Right lobe of liver (tissue), 6 donors: ENCODE measurements at regions not wholly inside any gene's neighbourhood (a gene's known extent, or its start where the extent isn't known, plus 50 kb on each side); places are given as distances from the start of the nearest gene placed in this dataset.
A peak's percentile ranks its signal among the peaks of the same experiment; 100 is the strongest.

ENCODE experiments used
- ATAC-seq, 4 donors: fragments of 200-7000 bp; cut with Tn5 transposase; one replicate each; pipeline ENCODE4 v1.9.1; 2020; ENCODE audit warnings: mild to moderate bottlenecking in 4 of 4, moderate library complexity in 4 of 4
- DNase-seq, 3 donors: peaks; one replicate each; pipeline ENCODE4 v3.0.0-alpha.2; 2020
- H3K27ac ChIP-seq, 3 donors: fragments of 200-600 bp; one replicate each; pipeline ENCODE4 v1.8.0; 2022
- H3K27me3 ChIP-seq, 2 donors: fragments of 200-600 bp; one replicate each; pipeline ENCODE4 v1.8.0; 2022
- H3K36me3 ChIP-seq, 4 donors: fragments of 200-600 bp; sonication (generic) in 1 of 4; one replicate each; pipeline versions ENCODE4 v1.5.1 to v1.8.0; 2017 to 2022; ENCODE audit warnings: control low read depth in 1 of 4
- H3K4me1 ChIP-seq, 4 donors: fragments of 200-600 bp; sonication (generic) in 1 of 4; one replicate each; pipeline versions ENCODE4 v1.5.1 to v1.8.0; 2017 to 2022; ENCODE audit warnings: control low read depth in 1 of 4
- H3K4me3 ChIP-seq, 3 donors: fragments of 200-600 bp; one replicate each; pipeline ENCODE4 v1.8.0; 2022
- H3K9me3 ChIP-seq, 4 donors: fragments of 200-600 bp; sonication (generic) in 1 of 4; one replicate each; pipeline versions ENCODE4 v1.5.1 to v1.8.0; 2017 to 2022; ENCODE audit warnings: control low read depth in 1 of 4
- CTCF ChIP-seq, 4 donors: fragments of 200-600 bp in 3 of 4; fragments of 450-650 bp in 1 of 4; IDR thresholded peaks; one replicate each; pipeline versions ENCODE4 v1.5.1 to v1.8.0; 2016 to 2022; ENCODE audit warnings: antibody characterized with exemption in 4 of 4, mild to moderate bottlenecking in 2 of 4
- POLR2A ChIP-seq: fragments of 450-650 bp; IDR thresholded peaks from one replicate; pipeline ENCODE4 v1.6.1; 2017; ENCODE audit warnings: antibody characterized with exemption, mild to moderate bottlenecking
- WGBS: methylation state at CpG from one replicate; pipeline ENCODE4 v1.1.6; 2018; ENCODE audit warnings: low coverage, low lambda C conversion rate; ENCODE audit not compliant: insufficient coverage; ENCODE audit errors: missing lambda C conversion rate; 5-methylcytosine and 5-hydroxymethylcytosine counted together
- intact Hi-C, 2 donors: fragments of 100-400 bp; cut with DNase I; formaldehyde crosslinking; loops; one replicate each; pipeline versions ENCODE4 v1.11.2 to v1.14.1; 2022
- donor health status: DM: no; HTN: yes; CAD: no.
- donor health status: DM: no; HTN: no; CAD: no.
- donor health status: DM: no; HTN: no; CAD: no.
- donor health status: DM: no; HTN: yes; CAD: no.
- donor health status: DM: no; HTN: yes; CAD: no.

DNA sequence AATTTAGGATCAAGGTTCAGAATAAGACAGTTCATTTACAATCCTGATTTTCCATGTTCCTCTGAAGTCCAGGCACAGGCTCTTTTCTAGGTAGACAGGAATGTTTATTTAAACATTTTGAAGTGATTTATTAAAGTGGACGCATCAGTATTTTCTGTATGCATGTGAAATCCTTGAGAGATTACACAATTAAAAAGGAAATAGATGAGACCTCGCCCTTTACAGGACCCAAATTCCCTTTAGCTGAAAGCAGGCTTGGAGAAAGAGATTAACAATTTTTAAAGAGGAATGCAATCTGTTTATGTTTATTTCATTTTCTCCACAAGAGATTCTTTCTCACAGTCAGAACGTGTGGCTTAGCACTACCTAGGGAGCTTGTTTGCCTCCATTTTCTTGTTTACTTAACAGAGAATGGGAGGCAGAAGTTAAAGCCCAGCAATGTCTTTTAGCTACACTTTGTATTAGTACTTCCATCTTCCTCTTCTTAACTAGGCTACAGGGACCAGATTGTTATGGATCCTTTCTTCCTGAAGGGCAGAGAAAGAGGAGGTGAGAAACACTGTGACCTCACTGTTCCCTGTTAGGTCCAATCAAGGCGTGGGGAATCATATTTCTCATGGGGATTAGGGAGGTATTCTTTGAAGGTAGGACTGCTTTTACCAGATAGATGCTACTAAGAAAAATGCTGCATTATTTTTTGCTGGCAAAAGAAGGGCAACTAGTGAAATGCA lies 416.0 kb downstream of the SH3GL2 start:
- WGBS = 25% methylated on average over 4 of the region's 4 CpGs
- no peaks in the 10 kb centered on the region for H3K36me3 ChIP-seq
- no peak for TF ChIP-seq CTCF (IDR thresholded peaks at IDR 0.05)
- no peak for TF ChIP-seq POLR2A
- H3K4me1 ChIP-seq = peaks cover 0 to 7% (median 0%) of the 10 kb centered on the region in 4 donors
- H3K4me3 ChIP-seq = no peak overlapping the region
- H3K27me3 ChIP-seq = no peaks in the 10 kb centered on the region
- no peak overlapping the region for H3K27ac ChIP-seq
- H3K9me3 ChIP-seq = no peaks in the 10 kb centered on the region
- intact Hi-C loops = no loop called here
- DNase-seq (no peak), ATAC-seq (peak in 2 of 4 donors; percentile 20 to 22)

DNA sequence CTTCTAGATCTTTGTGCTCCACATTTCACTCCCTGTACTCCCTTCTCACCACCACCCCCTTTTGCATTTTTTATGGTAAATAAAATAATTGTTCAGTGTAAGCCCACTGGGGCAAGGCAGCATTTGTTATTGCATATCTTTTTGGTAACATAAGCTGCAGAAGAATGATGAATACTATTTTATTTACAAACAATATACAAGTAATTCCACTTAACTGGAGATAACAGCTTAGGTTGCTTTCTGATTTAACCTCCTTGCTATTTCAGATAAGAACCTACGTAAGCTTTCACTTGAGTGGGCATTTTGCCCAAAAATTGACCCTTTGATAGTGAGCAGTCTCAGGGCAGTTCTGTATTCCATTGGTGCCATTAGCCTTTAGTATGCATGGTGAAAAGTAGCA lies 417.9 kb downstream of the SH3GL2 start:
- no peak for DNase-seq
- no peak for ATAC-seq
- H3K27me3 ChIP-seq = no peaks in the 10 kb centered on the region
- intact Hi-C loops = no loop called here
- no peaks in the 10 kb centered on the region for H3K36me3 ChIP-seq
- H3K4me3 ChIP-seq = no peak overlapping the region
- no peaks in the 10 kb centered on the region for H3K9me3 ChIP-seq
- no peak overlapping the region for H3K27ac ChIP-seq
- peaks cover 0 to 7% (median 0%) of the 10 kb centered on the region in 4 donors for H3K4me1 ChIP-seq
- TF ChIP-seq POLR2A = no peak
- no peak for TF ChIP-seq CTCF (IDR thresholded peaks at IDR 0.05)
- 69% methylated on average over 1 of the region's 1 CpG for WGBS

GRCh38 chr9:18002718-18003438 lies 424.0 kb downstream of the SH3GL2 start:
- Histone ChIP-seq H3K4me1 (peaks cover 0 to 20% (median 8%) of the 10 kb centered on the region in 4 donors), H3K27me3 (no peaks in the 10 kb centered on the region), H3K27ac (peak overlapping the region in 2 of 3 donors; percentile 53 to 76), H3K9me3 (no peaks in the 10 kb centered on the region), H3K36me3 (no peaks in the 10 kb centered on the region), H3K4me3 (no peak overlapping the region)
- TF ChIP-seq CTCF (IDR thresholded peaks at IDR 0.05) (no peak), POLR2A (no peak)
- ATAC-seq (peak; percentile 96 to 99 (median 98)), DNase-seq (peak; percentile 42 to 73 (median 56))
- 35% methylated on average over 4 of the region's 4 CpGs for WGBS
- intact Hi-C loops = no loop called here

DNA sequence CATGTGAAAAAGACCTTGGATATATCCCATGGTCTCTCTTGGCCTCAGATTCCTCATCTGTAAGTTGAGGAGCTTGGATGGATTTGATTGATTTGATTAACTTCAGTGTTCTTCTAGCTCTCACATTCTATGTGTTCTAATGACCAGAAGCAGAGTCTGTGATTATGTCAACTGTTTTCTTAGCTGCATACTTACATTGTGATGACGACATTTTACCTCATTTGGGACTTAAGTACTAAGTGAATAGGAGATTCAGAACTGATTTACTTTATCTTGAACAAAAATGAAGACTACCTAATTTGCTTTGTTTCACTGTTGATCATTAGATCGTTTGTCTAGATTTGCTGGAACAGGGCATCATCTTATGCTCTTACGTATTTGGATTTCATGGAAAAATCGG lies 427.7 kb downstream of the SH3GL2 start:
- H3K27me3 ChIP-seq = no peaks in the 10 kb centered on the region
- no peak overlapping the region for H3K4me3 ChIP-seq
- no peaks in the 10 kb centered on the region for H3K36me3 ChIP-seq
- peaks cover 0 to 20% (median 8%) of the 10 kb centered on the region in 4 donors for H3K4me1 ChIP-seq
- no peak overlapping the region for H3K27ac ChIP-seq
- no peak for ATAC-seq
- 74% methylated on average over 4 of the region's 4 CpGs for WGBS
- no peak for DNase-seq
- no peaks in the 10 kb centered on the region for H3K9me3 ChIP-seq
- intact Hi-C loops = no loop called here
- TF ChIP-seq POLR2A (no peak), CTCF (IDR thresholded peaks at IDR 0.05) (no peak)
